22Rv1 (cell line): ENCODE measurements at regions not wholly inside any gene's neighbourhood (a gene's known extent, or its start where the extent isn't known, plus 50 kb on each side); places are given as distances from the start of the nearest gene placed in this dataset.

Experiments
- CTCF ChIP-seq: fragments of 450-650 bp; IDR thresholded peaks from 2 replicates; pipeline ENCODE4 v1.5.1; 2017; ENCODE audit warnings: mild to moderate bottlenecking
- ZFX ChIP-seq: fragments of 450-650 bp; IDR thresholded peaks from 2 replicates; pipeline ENCODE4 v1.6.1; 2017; ENCODE audit warnings: antibody characterized with exemption, borderline replicate concordance

GRCh38 chr13:33761740-33762139 lies 56.2 kb upstream of the RFC3 start:
- TF ChIP-seq CTCF, result peak; percentile 56
- TF ChIP-seq ZFX, result no peak
